Myocyte (in vitro differentiated cells): ENCODE measurements at regions not wholly inside any gene's neighbourhood (a gene's known extent, or its start where the extent isn't known, plus 50 kb on each side); places are given as distances from the start of the nearest gene placed in this dataset.
A peak's percentile ranks its signal among the peaks of the same experiment; 100 is the strongest.

Source experiments
- DNase-seq: peaks from one replicate; pipeline ENCODE4 v3.0.0-alpha.2; 2012; ENCODE audit warnings: low read depth

DNA sequence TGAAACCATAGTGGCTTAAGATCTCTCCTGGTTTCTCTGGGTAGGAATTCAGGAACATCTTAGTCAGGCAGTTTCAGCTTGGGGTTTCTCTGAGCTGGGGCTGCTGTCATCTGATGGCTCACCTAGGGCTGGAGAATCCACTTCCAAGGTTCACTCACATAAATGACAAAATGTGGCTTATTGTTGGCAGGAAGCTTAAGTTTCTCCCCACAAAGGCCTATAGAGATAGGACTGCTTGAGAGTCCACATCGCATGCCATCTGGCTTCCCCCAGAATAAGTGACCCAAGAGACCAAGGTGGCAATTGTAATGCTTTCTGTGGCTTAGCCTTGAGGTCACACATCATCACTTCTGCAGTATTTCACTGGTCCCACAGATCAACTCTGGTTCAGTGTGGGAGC lies 131.4 kb downstream of the EDN1 start:
- no peak for DNase-seq

DNA sequence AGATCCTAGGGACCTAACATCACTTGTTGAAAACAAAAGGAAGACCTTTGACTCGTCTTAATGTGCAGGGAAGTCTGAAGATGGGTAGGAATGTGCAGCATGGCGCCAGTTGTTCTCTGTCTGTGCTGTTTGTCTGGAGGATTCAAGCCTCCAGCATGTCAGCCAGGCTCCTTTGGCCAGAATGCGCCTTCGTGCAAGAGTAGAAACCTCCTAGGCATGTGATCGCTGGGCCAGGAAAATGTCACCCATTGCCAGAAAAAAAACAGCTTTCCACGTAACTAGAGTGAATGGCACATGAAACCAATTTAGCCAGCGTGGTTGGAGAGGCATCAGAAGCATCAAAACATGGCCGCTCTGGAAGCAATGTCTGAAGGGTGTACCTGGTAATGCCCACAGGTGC lies 132.7 kb downstream of the EDN1 start:
- DNase-seq, result no peak

DNA sequence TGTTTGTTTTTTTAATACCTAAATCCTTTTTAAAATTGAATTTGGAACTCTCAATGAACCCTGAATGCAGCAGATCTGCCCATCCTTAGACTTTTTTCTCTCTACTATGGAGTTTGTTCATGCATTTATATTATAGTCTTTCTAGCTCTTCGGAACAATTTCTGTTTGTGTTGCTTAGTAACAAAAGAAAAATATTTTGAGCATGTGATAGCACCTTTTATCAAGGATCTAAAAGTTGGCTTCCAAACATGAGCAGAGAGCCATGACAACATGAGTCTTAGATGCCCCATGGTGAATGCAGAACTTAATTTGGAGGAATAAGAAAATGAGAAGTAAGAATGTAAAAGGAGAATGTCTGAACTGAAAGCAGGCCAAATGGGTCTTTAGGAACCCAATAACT lies 133.7 kb downstream of the EDN1 start:
- no peak for DNase-seq

DNA sequence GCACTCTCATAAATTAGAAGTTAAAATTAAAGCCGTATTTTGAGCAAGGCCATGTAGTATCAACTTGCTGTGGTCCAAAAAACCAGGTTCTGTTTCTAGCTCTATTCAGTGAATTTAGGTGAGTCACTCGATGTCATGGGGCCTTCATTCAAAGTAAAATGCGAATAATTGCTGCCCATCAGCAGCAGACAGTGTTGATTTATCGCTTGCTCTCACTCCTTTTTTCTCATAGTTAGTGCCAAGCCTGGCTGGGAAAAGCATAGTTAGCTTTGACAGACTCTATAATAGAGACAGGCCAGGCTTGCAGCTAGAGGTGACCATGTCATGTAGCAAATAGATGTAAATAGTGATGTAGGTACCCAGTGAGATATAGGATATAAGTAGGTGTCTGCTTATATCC lies 136.0 kb downstream of the EDN1 start:
- DNase-seq, result no peak

DNA sequence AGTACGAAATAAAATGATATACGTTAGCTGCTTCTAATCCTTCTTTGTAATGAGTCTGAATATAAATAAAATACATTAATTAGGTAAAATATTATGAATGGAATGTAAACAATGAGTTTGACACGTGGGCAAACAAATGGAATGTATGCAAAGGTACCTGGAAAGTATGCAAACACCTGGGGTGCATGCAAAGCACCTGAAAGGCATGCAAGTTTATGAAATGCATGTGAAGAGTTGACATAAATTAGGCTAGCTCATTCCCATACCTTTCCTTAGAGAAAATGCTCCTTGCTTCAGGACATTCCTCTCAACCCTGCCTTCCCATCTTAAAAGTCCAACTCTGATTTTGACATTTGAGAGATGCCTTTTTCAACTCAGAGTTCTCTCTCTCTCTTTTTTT lies 140.9 kb downstream of the EDN1 start:
- no peak for DNase-seq

DNA sequence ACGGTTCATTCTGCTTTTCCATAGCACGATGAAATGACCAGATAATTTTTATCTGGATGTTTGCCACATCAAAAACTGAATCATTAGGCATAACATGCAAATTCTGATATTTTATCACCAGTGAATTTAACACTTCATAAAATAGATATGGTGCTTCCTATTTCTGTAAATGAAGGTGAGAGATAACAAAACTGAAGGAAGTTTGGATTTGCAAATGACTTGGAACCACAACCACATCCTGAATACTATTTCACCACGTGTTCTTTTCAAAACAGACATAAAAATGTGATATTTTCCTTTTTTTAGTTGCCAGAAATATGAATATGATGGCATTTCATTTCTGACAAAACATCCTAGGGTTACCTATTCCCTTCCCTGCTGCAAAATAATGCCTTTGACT lies 146.1 kb downstream of the EDN1 start:
- no peak for DNase-seq

DNA sequence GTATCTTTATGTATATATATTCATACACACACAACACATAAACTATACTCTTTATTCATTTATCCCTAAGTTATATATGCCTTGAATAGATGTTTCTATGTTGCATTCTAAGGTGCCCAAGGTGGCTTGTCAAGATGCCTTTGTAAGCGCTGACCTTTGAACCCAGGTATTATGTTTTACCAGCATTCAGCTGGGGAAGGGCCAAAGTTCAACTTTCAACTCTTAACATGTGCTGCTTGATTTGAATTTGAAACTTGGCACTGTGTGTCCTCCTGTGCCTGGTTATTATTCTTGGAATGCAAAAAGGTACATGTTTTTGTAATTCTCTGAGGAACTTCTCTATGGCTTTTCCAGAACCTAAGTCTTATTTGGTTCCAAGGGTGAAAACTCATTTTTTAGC lies 146.5 kb downstream of the EDN1 start:
- DNase-seq, result no peak

DNA sequence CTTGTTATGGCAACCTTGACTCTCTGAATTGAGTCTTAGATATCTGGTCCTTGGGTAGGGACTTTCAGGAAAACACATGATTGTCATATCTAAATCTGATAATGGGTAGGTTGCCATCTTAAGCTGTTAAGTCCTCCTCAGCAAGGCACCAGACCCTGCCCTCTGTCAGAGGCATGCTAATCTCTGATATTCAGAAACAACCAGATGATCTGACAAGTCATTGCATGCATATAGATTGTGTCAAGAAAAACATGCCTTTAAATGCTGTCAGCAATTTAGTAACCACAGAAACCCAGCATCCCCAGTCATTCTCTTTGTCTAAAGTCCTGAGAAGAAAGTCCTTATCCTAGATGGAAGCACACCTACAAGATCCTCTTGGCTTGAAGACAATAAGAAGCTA lies 149.1 kb downstream of the EDN1 start:
- DNase-seq, result no peak

DNA sequence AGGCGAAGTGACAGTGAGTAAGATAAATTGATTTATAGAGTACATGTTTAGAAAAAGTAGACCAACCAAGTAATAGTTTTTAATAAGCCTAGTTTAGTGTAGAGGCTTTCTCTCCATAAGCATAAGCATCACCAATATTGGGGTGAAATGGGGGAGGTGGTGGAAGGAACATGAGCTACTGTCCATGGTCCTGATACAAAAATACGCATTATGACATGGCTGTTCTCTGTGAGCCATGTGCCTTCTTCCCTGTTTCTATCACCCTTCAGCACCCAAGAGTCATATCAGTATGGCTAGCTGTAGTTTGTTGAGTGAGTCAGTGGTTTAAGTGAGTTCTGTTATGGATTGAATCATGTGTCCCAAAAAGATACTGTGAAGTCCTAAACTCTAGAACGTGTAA lies 150.8 kb downstream of the EDN1 start:
- DNase-seq, result peak; percentile 35

DNA sequence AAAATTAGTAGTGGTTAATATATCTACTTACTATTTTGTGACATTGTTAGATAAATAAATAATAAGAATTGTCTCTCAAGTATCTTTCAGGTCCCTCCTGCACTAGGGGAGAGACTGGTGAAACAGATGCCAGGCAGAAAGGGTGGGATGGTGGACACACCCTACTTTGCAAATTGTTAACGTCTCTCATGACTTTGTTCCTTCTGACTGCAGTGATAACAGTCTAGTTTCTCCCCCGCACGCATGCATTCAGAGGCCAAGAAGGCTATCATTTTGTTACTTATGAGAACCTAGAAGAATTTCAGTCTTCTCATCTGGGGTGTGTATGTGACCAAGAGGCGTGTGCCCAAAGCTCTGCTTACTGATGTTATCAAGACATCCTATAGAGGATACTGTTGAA lies 152.3 kb downstream of the EDN1 start:
- DNase-seq, result no peak

DNA sequence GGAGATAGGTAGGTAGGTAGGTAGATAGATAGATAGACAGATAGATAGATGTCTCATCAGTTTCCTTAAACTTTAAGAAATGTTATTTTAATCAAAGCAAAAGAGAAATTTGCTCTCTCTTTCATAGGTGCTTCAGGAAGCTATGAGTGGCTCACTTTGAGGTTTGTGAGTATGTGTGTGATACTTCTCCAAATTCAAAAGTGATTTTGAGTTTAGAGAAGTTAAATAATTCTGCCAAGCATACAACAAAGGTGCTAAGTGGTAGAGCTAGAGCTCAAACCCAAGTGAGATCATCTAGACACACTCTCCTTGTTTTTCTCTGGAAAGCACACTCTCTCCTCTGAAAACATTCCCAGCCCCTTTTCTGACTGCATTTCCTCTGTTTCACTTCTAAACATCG lies 156.2 kb downstream of the EDN1 start:
- DNase-seq, result no peak

DNA sequence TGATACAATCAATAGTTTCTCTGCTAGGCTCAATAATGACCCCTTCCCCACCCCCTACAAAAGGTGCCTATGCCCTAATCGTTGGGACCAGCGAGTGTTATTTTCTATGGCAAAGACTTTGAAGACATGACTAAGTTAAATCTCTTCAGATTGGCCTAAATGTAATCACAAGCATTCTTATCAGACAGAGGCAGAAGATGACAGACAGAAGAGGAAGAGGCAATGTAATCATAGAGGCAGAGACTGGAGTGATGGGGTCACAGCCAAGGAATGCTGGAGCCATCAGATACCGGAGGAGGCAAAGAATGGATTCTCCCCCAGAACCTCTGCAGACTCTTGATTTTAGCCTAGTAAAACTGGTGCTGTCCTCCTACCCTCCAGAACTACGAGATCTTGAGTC lies 159.3 kb downstream of the EDN1 start:
- DNase-seq, result no peak

DNA sequence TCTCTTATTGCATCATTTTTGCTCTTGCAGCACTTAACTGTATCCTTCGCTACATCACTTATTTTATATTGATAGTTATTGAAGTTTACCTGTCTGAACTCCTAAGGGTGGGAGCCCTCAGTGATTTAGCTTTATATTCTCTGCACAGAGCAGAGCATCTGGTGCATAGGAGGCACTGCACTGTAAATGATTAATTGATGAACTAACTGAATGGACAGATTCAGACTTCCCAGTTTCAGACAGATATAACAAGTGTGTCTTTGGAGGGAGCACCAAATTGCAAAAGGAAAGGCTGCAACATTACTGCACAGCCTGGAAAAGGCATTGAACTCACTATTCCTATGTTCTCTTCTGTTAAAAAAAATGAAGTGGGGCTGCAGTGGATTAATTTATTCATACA lies 160.3 kb downstream of the EDN1 start:
- DNase-seq, result no peak

DNA sequence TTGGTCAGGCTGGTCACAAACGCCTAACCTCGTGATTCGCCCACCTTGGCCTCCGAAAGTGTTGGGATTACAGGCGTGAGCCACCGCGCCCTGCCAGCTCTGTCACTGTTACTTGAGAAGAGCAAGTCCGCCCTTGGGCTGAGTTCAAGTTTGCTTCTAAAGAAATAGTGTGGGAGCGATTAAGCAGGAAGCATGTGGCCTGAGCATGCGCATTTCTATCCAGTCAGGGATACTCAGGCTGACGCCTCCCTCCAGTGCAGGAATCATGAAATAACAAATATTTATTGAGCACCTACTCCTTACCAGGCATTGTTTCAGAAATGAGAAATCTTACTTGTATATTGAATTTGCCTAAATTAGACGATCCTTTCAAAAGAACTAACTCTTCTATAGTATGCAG lies 166.2 kb downstream of the EDN1 start:
- no peak for DNase-seq

DNA sequence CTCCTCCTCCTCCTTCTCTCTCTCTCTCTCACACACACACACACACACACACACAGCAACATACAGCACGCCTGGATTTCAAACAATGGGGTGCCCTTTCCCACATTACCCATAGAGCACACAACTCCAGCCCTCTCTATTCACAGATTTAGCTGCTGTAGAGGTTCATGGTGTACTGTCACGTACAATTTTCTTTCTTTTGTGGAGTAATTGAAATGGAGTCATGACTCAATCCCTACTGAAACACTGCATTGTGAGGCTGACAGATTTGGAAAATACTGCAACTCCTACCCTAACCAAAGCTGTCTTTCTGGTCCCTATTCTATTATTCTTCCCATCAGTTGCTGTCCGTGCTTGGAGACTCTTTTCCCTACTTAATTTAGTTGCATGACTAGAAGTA lies 166.9 kb downstream of the EDN1 start:
- DNase-seq, result no peak

DNA sequence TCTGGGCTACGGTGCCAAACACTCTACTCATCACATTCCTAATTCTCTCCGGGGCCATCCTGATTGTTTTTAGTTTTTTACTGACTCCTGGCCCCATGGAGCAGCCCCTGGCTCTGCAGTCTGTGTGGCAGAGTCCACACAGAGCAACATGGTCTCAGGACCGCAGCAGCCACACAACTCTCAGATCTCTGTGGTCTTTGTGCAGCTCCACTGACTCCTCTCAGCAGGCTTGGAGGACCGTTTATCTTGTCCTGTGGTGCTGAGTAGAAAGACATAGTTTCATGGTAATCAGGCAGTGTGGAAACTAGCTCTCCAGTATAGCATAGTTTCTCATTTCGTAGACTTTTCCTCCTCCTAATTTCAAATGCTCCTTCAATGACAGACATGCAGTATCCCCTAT lies 168.4 kb downstream of the EDN1 start:
- DNase-seq, result no peak

DNA sequence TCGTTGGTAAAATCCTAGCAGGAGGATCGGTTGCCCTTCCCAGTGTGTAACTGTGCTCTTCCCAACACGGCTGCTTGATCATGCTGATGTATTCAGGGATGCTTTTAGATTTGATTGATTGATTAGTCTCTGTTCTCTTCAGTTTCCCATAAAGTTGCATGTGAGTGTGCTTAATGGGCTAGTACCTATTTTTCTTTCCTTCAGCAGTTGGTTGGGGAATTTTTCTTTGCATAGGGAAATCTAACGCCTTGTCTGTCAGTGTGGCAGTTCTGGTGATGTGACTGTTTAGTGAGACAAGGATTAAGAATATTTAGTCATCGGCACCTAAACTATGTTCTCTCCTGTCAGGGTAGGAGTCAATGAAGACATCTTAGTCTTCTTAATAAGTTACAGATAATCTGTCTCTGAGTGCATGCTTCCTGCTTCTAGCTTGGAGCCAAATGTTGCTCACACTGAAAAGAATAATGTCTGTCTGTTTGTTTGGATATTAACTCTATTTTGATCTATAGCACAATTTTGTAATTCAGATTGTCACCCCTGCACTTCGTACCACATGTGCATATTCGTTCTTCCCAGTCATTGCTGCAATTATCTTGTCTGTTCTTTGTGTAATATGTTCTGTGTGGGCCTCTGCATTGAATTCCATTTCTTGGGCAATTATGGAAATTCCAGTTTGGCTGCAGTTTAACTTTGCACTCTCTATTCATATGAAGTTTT lies 169.9 kb downstream of the EDN1 start:
- no peak for DNase-seq

DNA sequence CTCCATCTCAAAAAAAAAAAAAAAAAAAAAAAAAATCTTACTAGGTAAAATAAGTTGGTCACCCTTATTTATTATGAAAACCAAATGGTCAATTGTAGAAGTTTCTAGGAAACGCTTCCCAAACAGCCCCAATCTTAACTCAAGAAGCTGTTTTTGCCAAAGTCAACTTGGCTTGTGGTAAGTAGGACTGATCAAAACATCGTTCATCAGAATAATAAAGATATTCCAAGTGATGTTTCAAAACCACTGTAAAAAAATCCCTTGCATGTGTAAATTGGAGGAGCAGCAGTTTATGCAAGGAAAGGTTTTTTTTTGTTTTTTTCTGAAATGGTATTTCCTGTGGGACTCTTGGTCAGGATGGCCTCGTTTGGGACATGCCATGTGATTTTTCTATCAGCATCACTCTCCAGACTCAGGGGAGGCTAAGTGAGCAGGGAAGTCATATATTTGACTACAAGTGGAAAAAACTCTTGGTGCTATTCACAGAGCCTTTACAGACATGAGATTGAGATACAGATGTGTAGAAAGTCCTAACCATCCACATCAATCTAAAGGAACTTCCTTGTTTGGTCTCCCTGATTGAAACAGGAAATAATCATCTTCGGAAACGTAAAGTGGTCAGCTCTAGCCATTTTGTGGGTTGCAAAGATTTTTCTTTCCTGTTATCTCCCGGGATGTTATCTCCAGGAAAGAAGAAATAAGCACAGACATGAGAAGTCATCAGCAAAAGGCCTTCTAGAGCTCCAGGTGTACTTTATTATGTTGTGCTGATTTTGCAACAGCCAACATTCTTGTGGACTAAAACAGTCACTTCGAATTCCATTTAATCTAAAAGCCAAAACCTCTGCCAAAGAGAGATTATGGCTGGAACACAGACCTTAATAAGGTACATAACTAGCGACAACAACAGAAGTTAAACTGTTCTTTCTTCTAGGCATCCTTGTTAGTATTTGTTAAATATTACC lies 177.8 kb downstream of the EDN1 start:
- no peak for DNase-seq

DNA sequence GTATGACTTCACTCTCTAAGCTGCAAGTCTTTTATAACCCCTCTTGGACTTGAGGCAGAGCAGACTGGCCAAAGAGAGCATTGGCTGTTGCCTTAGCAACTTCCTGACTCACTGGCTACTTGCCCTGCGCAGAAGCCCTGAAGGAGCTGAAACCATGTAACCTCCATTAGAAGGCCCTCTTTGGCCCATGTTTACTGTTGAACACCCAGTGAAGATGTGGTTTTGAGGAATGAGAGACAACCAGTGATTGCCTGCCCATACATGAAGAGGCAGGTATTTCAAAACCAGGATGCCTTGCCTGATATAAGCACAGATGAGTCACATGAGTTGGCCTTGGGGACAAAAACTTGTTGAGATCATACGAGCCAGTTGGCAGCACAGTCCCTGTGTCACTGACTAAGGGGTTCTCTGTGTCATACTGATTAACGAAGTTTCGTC lies 182.5 kb downstream of the EDN1 start:
- DNase-seq, result no peak

DNA sequence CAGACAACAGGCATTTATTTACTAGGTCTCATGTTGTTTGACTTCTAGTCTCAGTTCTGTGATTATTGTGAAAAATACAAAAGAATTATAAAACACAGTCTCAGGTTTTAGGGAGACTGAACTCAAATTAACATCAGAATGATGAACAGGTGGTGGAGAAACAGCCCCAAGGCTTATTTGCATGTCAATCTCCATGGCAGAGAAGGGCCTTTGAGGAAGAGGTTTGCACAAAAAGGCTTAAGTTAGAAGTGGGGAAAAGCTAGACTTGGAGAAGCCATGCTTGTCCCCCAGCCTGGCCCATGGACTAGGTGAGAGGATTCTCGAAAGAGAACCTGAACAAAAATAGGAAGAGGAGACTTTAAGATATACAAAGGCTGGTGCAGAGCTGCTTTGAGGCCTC lies 183.3 kb downstream of the EDN1 start:
- no peak for DNase-seq

DNA sequence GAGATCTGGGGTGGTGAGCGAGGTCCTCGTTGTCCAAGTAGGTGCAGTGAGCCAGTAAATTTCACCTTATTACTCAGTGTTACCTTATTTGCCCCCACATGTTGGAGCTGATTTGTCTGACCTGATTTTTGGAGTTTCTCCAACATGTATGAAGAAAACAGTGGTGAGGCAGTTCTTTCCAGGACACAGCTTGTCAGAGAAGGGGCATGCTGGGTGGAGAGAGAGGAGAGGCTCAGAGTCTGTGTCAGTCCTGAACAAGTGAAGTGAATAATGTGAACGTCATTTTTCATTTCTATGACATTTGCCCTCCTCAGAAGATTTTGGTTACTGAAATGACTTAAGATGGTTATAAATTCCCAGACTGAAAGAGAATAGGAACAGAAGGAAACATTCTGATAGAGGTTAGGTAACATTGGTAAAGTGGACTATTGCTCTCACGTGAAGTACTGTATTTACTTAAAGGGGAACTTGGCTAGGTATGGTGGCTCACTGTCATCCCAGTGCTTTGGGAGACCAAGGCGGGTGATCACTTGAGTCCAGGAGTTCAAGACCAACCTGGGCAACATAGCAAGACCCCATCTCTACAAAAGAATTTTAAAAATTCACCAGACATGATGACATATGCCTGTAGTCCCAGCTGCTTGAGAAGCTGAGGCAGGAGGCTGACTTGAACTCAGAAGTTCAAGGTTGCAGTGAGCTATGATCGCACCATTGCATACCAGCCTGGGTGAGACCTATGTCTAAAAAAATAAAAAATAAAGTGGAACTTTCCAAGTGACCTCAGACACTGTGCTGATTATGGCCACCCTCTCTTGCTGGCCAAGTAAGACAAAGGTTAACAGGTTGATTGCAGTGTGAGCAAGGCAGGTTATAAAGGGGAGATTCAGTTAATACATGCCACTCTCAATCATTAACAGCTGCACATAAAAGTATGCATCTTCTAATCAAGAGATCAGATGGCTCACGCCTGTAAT lies 184.3 kb downstream of the EDN1 start:
- no peak for DNase-seq

DNA sequence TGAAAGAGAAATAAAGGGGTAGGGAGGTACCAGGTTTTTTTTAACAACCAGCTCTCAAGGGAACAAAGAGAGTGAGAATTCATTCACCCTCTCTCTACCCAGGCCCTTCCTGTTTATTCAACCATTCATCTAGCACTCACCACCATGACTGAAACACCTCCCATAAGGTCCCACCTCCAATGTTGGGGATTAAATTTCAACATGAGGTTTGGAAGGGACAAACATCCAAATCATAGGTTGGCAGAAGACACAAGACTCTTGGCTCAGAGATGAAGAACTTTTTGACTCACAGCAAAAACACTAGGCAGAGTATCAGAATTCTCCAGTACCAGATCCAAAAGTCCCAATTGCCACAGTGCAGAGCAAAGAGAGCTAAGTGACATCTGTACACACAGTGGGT lies 186.3 kb downstream of the EDN1 start:
- no peak for DNase-seq
